GM23338 (cell line): ENCODE measurements at regions not wholly inside any gene's neighbourhood (a gene's known extent, or its start where the extent isn't known, plus 50 kb on each side); places are given as distances from the start of the nearest gene placed in this dataset.

Experiments used
- ATAC-seq: fragments of 200-7000 bp; cut with Tn5 transposase; 3 replicates; pipeline ENCODE4 v1.9.1; 2020
- DNase-seq: peaks from one replicate; pipeline ENCODE4 v3.0.0-alpha.2; 2015; ENCODE audit warnings: low spot score
- H2AFZ ChIP-seq: fragments of 200-600 bp; sonication (generic); 2 replicates; pipeline ENCODE4 v1.8.0; 2016; ENCODE audit warnings: antibody characterized with exemption, mild to moderate bottlenecking, moderate library complexity
- H3F3A ChIP-seq: fragments of 200-600 bp; sonication (generic); replicated peaks from 2 replicates; pipeline ENCODE4 v1.8.0; 2017; ENCODE audit warnings: antibody characterized with exemption, mixed run types, low read depth
- H3K27ac ChIP-seq: fragments of 200-600 bp; sonication (generic); 2 replicates; pipeline ENCODE4 v1.6.1; 2016; ENCODE audit warnings: low read depth
- H3K27me3 ChIP-seq: fragments of 200-600 bp; sonication (generic); 2 replicates; pipeline ENCODE4 v1.8.0; 2016; ENCODE audit warnings: mild to moderate bottlenecking, mixed run types, moderate library complexity; ENCODE audit not compliant: insufficient read depth
- H3K36me3 ChIP-seq: fragments of 200-600 bp; sonication (generic); 2 replicates; pipeline ENCODE4 v1.8.0; 2016; ENCODE audit warnings: mild to moderate bottlenecking; ENCODE audit not compliant: insufficient read depth
- H3K4me1 ChIP-seq: fragments of 200-600 bp; sonication (generic); 2 replicates; pipeline ENCODE4 v1.8.0; 2016; ENCODE audit warnings: mild to moderate bottlenecking, moderate library complexity; ENCODE audit not compliant: insufficient read depth
- H3K4me2 ChIP-seq: fragments of 200-600 bp; sonication (generic); 2 replicates; pipeline ENCODE4 v1.7.1; 2017; ENCODE audit warnings: mixed run types
- H3K4me3 ChIP-seq: fragments of 200-600 bp; sonication (generic); 2 replicates; pipeline ENCODE4 v1.6.1; 2016; ENCODE audit warnings: mixed run types
- H3K79me2 ChIP-seq: fragments of 200-600 bp; sonication (generic); replicated peaks from 2 replicates; pipeline ENCODE4 v1.8.0; 2017; ENCODE audit warnings: mild to moderate bottlenecking; ENCODE audit not compliant: insufficient read depth
- H3K9me2 ChIP-seq: fragments of 200-600 bp; sonication (generic); 2 replicates; pipeline ENCODE4 v1.8.0; 2017; ENCODE audit not compliant: insufficient read depth
- H4K20me1 ChIP-seq: fragments of 200-600 bp; sonication (generic); replicated peaks from 2 replicates; pipeline ENCODE4 v1.8.0; 2017; ENCODE audit warnings: mild to moderate bottlenecking; ENCODE audit not compliant: insufficient read depth
- H3K27ac Mint-ChIP-seq: 2 replicates; pipeline ENCODE4 v1.8.0; 2020; ENCODE audit warnings: inconsistent platforms, mild to moderate bottlenecking, moderate library complexity, mixed read lengths
- H3K27me3 Mint-ChIP-seq: 3 replicates; pipeline ENCODE4 v1.8.0; 2022; ENCODE audit warnings: low read depth, mild to moderate bottlenecking, moderate library complexity, mixed read lengths, inconsistent platforms; ENCODE audit not compliant: insufficient read depth, poor library complexity
- H3K36me3 Mint-ChIP-seq: 3 replicates; pipeline ENCODE4 v1.8.0; 2021; ENCODE audit warnings: low read depth, mild to moderate bottlenecking, inconsistent platforms, moderate library complexity, mixed read lengths
- H3K4me1 Mint-ChIP-seq: 3 replicates; pipeline ENCODE4 v1.8.0; 2020; ENCODE audit warnings: mild to moderate bottlenecking, inconsistent platforms, mixed read lengths
- H3K4me3 Mint-ChIP-seq: 3 replicates; pipeline ENCODE4 v1.8.0; 2021; ENCODE audit warnings: moderate library complexity, mild to moderate bottlenecking, inconsistent platforms, mixed read lengths
- H3K9me3 Mint-ChIP-seq: 3 replicates; pipeline ENCODE4 v1.8.0; 2020; ENCODE audit warnings: moderate library complexity, mild to moderate bottlenecking, inconsistent platforms, mixed read lengths
- EZH2 ChIP-seq: fragments of 200-600 bp; sonication (generic); IDR thresholded peaks from one replicate; pipeline ENCODE4 v1.8.0; 2017; ENCODE audit warnings: antibody characterized with exemption, mild to moderate bottlenecking, low read depth; ENCODE audit not compliant: unreplicated experiment
- ZNF114 ChIP-seq: fragments of 250-450 bp; sonication (Bioruptor Pico); IDR thresholded peaks from 2 replicates; pipeline ENCODE4 v1.5.0; 2020; ENCODE audit warnings: mild to moderate bottlenecking, moderate library complexity
- ZNF331 ChIP-seq: fragments of 250-450 bp; sonication (Bioruptor Pico); IDR thresholded peaks from 2 replicates; pipeline ENCODE4 v1.5.0; 2020; ENCODE audit warnings: low read depth, mild to moderate bottlenecking, moderate library complexity
- TF ChIP-seq, protein P1 (sequence below): IDR thresholded peaks from 2 replicates; pipeline ENCODE4 v1.6.1; 2016; ENCODE audit warnings: antibody characterized with exemption
- TF ChIP-seq, protein P2 (sequence below): fragments of 250-450 bp; sonication (Bioruptor Pico); IDR thresholded peaks from 2 replicates; pipeline ENCODE4 v1.5.0; 2020; ENCODE audit warnings: mild to moderate bottlenecking, moderate library complexity

DNA sequence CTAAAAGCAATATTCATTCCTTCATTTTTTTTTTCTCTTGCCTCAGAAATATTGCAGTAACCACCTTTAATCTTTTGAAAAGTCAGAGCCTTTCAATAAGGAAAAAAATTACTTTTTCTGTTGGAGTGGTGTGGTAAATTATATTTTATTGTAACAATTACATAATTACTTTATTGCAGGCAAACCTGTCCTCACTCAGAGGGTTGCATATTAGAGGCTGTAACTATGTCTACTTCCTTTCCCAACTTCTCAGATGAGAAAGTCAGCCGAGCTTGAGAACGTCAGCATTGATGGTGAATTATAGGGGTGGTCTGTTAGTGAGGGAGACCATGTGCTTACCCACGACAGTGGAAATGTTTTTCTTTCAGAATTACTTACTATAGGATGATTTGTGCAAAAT, 611.8 kb downstream of the KIF4B start (continued):
- TF ChIP-seq, protein P1, sequence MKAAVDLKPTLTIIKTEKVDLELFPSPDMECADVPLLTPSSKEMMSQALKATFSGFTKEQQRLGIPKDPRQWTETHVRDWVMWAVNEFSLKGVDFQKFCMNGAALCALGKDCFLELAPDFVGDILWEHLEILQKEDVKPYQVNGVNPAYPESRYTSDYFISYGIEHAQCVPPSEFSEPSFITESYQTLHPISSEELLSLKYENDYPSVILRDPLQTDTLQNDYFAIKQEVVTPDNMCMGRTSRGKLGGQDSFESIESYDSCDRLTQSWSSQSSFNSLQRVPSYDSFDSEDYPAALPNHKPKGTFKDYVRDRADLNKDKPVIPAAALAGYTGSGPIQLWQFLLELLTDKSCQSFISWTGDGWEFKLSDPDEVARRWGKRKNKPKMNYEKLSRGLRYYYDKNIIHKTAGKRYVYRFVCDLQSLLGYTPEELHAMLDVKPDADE: no peak

DNA sequence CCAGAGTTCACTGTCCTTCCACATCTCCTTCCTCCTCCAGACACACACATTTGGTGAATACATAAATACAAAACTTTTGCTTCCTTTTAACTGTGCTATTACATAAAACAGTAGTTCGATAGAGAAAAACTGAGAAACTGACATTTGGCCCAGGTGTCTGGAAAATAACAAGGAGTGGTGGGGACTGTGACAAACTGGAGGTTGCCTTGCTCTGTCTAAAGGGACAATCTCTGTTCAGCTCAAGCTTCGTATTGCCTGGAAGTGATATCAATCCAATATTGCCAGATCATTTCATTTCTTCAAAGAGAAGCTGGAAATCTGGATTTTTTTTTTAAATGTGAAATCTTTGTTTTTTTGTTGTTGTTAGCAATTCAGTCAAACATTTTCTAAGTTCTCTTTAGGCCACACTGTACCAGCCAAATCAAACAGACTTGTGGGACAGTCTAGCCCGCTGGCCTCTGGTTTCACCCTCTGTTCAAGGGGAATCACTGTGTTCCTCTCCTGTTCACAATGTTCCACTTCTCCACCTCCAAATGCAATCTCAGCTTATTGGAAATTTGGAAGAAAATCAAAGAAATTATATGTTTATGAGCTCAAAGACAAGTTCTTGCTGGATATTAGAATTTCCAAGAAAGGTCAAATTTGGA, 612.5 kb downstream of the KIF4B start:
- H3K4me3 ChIP-seq: no peak overlapping the region
- Mint-ChIP-seq H3K4me1 (peaks cover 18% of the 10 kb centered on the region), H3K4me3 (no peak overlapping the region), H3K36me3 (no peaks in the 10 kb centered on the region), H3K27ac (no peak overlapping the region), H3K27me3 (no peaks in the 10 kb centered on the region), H3K9me3 (no peaks in the 10 kb centered on the region; the same call in 2 of the 3 replicates)
- peaks cover 19% of the 10 kb centered on the region for H3K4me1 ChIP-seq
- H3K79me2 ChIP-seq: no peaks in the 10 kb centered on the region
- ATAC-seq (no peak), DNase-seq (no peak)
- no peaks in the 10 kb centered on the region for H4K20me1 ChIP-seq
- H2AFZ ChIP-seq: no peak overlapping the region
- peaks cover 3% of the 10 kb centered on the region; the same call in 1 of the 2 replicates for H3K9me2 ChIP-seq
- no peak overlapping the region for H3K4me2 ChIP-seq
- H3K27ac ChIP-seq: no peak overlapping the region
- H3K27me3 ChIP-seq: no peaks in the 10 kb centered on the region
- no peaks in the 10 kb centered on the region for H3K36me3 ChIP-seq
- H3F3A ChIP-seq: no peaks in the 10 kb centered on the region
- no peak for TF ChIP-seq ZNF331
- no peak for TF ChIP-seq EZH2
- no peak for TF ChIP-seq ZNF114 (CRISPR knock-in tag)
- TF ChIP-seq, protein P2, sequence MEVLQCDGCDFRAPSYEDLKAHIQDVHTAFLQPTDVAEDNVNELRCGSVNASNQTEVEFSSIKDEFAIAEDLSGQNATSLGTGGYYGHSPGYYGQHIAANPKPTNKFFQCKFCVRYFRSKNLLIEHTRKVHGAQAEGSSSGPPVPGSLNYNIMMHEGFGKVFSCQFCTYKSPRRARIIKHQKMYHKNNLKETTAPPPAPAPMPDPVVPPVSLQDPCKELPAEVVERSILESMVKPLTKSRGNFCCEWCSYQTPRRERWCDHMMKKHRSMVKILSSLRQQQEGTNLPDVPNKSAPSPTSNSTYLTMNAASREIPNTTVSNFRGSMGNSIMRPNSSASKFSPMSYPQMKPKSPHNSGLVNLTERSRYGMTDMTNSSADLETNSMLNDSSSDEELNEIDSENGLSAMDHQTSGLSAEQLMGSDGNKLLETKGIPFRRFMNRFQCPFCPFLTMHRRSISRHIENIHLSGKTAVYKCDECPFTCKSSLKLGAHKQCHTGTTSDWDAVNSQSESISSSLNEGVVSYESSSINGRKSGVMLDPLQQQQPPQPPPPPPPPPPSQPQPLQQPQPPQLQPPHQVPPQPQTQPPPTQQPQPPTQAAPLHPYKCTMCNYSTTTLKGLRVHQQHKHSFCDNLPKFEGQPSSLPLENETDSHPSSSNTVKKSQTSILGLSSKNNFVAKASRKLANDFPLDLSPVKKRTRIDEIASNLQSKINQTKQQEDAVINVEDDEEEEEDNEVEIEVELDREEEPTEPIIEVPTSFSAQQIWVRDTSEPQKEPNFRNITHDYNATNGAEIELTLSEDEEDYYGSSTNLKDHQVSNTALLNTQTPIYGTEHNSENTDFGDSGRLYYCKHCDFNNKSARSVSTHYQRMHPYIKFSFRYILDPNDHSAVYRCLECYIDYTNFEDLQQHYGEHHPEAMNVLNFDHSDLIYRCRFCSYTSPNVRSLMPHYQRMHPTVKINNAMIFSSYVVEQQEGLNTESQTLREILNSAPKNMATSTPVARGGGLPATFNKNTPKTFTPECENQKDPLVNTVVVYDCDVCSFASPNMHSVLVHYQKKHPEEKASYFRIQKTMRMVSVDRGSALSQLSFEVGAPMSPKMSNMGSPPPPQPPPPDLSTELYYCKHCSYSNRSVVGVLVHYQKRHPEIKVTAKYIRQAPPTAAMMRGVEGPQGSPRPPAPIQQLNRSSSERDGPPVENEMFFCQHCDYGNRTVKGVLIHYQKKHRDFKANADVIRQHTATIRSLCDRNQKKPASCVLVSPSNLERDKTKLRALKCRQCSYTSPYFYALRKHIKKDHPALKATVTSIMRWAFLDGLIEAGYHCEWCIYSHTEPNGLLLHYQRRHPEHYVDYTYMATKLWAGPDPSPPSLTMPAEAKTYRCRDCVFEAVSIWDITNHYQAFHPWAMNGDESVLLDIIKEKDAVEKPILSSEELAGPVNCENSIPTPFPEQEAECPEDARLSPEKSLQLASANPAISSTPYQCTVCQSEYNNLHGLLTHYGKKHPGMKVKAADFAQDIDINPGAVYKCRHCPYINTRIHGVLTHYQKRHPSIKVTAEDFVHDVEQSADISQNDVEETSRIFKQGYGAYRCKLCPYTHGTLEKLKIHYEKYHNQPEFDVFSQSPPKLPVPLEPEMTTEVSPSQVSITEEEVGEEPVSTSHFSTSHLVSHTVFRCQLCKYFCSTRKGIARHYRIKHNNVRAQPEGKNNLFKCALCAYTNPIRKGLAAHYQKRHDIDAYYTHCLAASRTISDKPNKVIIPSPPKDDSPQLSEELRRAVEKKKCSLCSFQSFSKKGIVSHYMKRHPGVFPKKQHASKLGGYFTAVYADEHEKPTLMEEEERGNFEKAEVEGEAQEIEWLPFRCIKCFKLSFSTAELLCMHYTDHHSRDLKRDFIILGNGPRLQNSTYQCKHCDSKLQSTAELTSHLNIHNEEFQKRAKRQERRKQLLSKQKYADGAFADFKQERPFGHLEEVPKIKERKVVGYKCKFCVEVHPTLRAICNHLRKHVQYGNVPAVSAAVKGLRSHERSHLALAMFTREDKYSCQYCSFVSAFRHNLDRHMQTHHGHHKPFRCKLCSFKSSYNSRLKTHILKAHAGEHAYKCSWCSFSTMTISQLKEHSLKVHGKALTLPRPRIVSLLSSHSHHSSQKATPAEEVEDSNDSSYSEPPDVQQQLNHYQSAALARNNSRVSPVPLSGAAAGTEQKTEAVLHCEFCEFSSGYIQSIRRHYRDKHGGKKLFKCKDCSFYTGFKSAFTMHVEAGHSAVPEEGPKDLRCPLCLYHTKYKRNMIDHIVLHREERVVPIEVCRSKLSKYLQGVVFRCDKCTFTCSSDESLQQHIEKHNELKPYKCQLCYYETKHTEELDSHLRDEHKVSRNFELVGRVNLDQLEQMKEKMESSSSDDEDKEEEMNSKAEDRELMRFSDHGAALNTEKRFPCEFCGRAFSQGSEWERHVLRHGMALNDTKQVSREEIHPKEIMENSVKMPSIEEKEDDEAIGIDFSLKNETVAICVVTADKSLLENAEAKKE (CRISPR knock-in tag): no peak
